Activated naive CD8-positive, alpha-beta T cell treated with anti-CD3 and anti-CD28 coated beads, Interleukin-2, amount 10 ng/mL, durations not matched to agents 7 days and 5 days (primary cell): ENCODE measurements at regions not wholly inside any gene's neighbourhood (a gene's known extent, or its start where the extent isn't known, plus 50 kb on each side); places are given as distances from the start of the nearest gene placed in this dataset.
"Not testable (repeated sequence)": the region's sequence is repeated elsewhere in the genome, so short reads cannot be mapped to it uniquely, and the experiment has no call there.

ENCODE experiments used
- ATAC-seq: fragments of 150-1000 bp; cut with Tn5 transposase; one replicate; pipeline ENCODE4 v1.10.0; 2021; ENCODE audit warnings: low read depth, moderate library complexity
- POLR2A ChIA-PET: fragments of 350-600 bp; sonication (Branson Sonifier 250); formaldehyde crosslinking; loops from one replicate; lab custom pipeline; 2021; ENCODE audit warnings: antibody characterized with exemption; lab: Charles Lee
- DNase-seq: peaks from one replicate; pipeline ENCODE4 v3.0.0; 2021
- H3K27ac Mint-ChIP-seq: one replicate; pipeline ENCODE4 v1.8.0; 2022; ENCODE audit warnings: mild to moderate bottlenecking, mixed read lengths
- H3K27me3 Mint-ChIP-seq: one replicate; pipeline ENCODE4 v1.8.0; 2022; ENCODE audit warnings: mild to moderate bottlenecking, moderate library complexity, mixed read lengths
- H3K36me3 Mint-ChIP-seq: one replicate; pipeline ENCODE4 v1.8.0; 2021; ENCODE audit warnings: mild to moderate bottlenecking, mixed read lengths
- H3K4me1 Mint-ChIP-seq: one replicate; pipeline ENCODE4 v1.8.0; 2021; ENCODE audit warnings: mixed read lengths
- H3K4me3 Mint-ChIP-seq: one replicate; pipeline ENCODE4 v1.8.0; 2022; ENCODE audit warnings: mild to moderate bottlenecking, moderate library complexity, mixed read lengths
- H3K9me3 Mint-ChIP-seq: one replicate; pipeline ENCODE4 v1.8.0; 2021; ENCODE audit warnings: mixed read lengths

- no peak overlapping the region for H3K4me3 Mint-ChIP-seq
Observed at GRCh38 chr4:33940281-33940680, 2304.0 kb downstream of the ARAP2 start.

GRCh38 chr4:33941854-33942253, 2302.5 kb downstream of the ARAP2 start:
- ATAC-seq (no peak), DNase-seq (no peak)
- H3K27me3 Mint-ChIP-seq: no peaks in the 10 kb centered on the region
- no peak overlapping the region for H3K4me3 Mint-ChIP-seq
- peaks cover 7% of the 10 kb centered on the region for H3K9me3 Mint-ChIP-seq
- POLR2A ChIA-PET: no interaction called here
- no peaks in the 10 kb centered on the region for H3K4me1 Mint-ChIP-seq
- no peak overlapping the region for H3K27ac Mint-ChIP-seq
- no peaks in the 10 kb centered on the region for H3K36me3 Mint-ChIP-seq

More at GRCh38 chr4:33940281-33940680, 2304.0 kb downstream of the ARAP2 start:
- ATAC-seq (no peak), DNase-seq (no peak)
- Mint-ChIP-seq H3K4me1 (no peaks in the 10 kb centered on the region), H3K36me3 (no peaks in the 10 kb centered on the region), H3K27ac (no peak overlapping the region), H3K9me3 (peaks cover 7% of the 10 kb centered on the region), H3K27me3 (no peaks in the 10 kb centered on the region)
- POLR2A ChIA-PET: no interaction called here

- H3K9me3 Mint-ChIP-seq: no peaks in the 10 kb centered on the region
Observed at GRCh38 chr4:33948921-33949320, 2295.4 kb downstream of the ARAP2 start.

GRCh38 chr4:33953848-33954247, 2290.5 kb downstream of the ARAP2 start:
- H3K36me3 Mint-ChIP-seq, H3K27me3 Mint-ChIP-seq: not testable (repeated sequence)

More at GRCh38 chr4:33948921-33949320, 2295.4 kb downstream of the ARAP2 start:
- H3K4me3 Mint-ChIP-seq: no peak overlapping the region
- POLR2A ChIA-PET: no interaction called here
- no peaks in the 10 kb centered on the region for H3K27me3 Mint-ChIP-seq
- ATAC-seq: no peak
- H3K36me3 Mint-ChIP-seq: no peaks in the 10 kb centered on the region
- H3K4me1 Mint-ChIP-seq: no peaks in the 10 kb centered on the region
- H3K27ac Mint-ChIP-seq: no peak overlapping the region
- no peak for DNase-seq

GRCh38 chr4:33954759-33955158, 2289.6 kb downstream of the ARAP2 start:
- H3K4me1 Mint-ChIP-seq: no peaks in the 10 kb centered on the region
- no peak for DNase-seq

More at GRCh38 chr4:33953848-33954247, 2290.5 kb downstream of the ARAP2 start:
- ATAC-seq, H3K9me3 Mint-ChIP-seq, POLR2A ChIA-PET, H3K4me1 Mint-ChIP-seq, H3K27ac Mint-ChIP-seq, DNase-seq, H3K4me3 Mint-ChIP-seq: not testable (repeated sequence)

GRCh38 chr4:33959519-33959918, 2284.8 kb downstream of the ARAP2 start:
- POLR2A ChIA-PET: no interaction called here
- ATAC-seq: no peak
- DNase-seq: no peak
- no peaks in the 10 kb centered on the region for H3K36me3 Mint-ChIP-seq
- no peak overlapping the region for H3K27ac Mint-ChIP-seq
- H3K4me1 Mint-ChIP-seq: no peaks in the 10 kb centered on the region
- peaks cover 10% of the 10 kb centered on the region for H3K9me3 Mint-ChIP-seq
- no peaks in the 10 kb centered on the region for H3K27me3 Mint-ChIP-seq
- no peak overlapping the region for H3K4me3 Mint-ChIP-seq

More at GRCh38 chr4:33954759-33955158, 2289.6 kb downstream of the ARAP2 start:
- Mint-ChIP-seq H3K27ac (no peak overlapping the region), H3K27me3 (no peaks in the 10 kb centered on the region), H3K4me3 (no peak overlapping the region), H3K36me3 (no peaks in the 10 kb centered on the region), H3K9me3 (peaks cover 8% of the 10 kb centered on the region)
- POLR2A ChIA-PET: no interaction called here
- no peak for ATAC-seq

- Mint-ChIP-seq H3K36me3 (no peaks in the 10 kb centered on the region), H3K9me3 (peaks cover 10% of the 10 kb centered on the region), H3K4me3 (no peak overlapping the region), H3K27me3 (no peaks in the 10 kb centered on the region), H3K27ac (no peak overlapping the region), H3K4me1 (no peaks in the 10 kb centered on the region)
- DNase-seq (no peak), ATAC-seq (no peak)
- POLR2A ChIA-PET: no interaction called here
Observed at GRCh38 chr4:33961761-33962160, 2282.6 kb downstream of the ARAP2 start.

GRCh38 chr4:33966808-33967207, 2277.5 kb downstream of the ARAP2 start:
- Mint-ChIP-seq H3K4me1 (no peaks in the 10 kb centered on the region), H3K36me3 (no peaks in the 10 kb centered on the region), H3K4me3 (no peak overlapping the region), H3K9me3 (peaks cover 6% of the 10 kb centered on the region), H3K27ac (no peak overlapping the region), H3K27me3 (no peaks in the 10 kb centered on the region)
- no peak for ATAC-seq
- no peak for DNase-seq
- POLR2A ChIA-PET: no interaction called here

- H3K4me3 Mint-ChIP-seq: no peak overlapping the region
- no peak for DNase-seq
- no peaks in the 10 kb centered on the region for H3K36me3 Mint-ChIP-seq
- POLR2A ChIA-PET: no interaction called here
- no peak for ATAC-seq
- no peak overlapping the region for H3K27ac Mint-ChIP-seq
- no peaks in the 10 kb centered on the region for H3K27me3 Mint-ChIP-seq
- peaks cover 5% of the 10 kb centered on the region for H3K9me3 Mint-ChIP-seq
- no peaks in the 10 kb centered on the region for H3K4me1 Mint-ChIP-seq
Observed at GRCh38 chr4:33974270-33974669, 2270.0 kb downstream of the ARAP2 start.

GRCh38 chr4:33975995-33976394, 2268.3 kb downstream of the ARAP2 start:
- Mint-ChIP-seq H3K9me3 (peaks cover 5% of the 10 kb centered on the region), H3K36me3 (no peaks in the 10 kb centered on the region), H3K4me3 (no peak overlapping the region), H3K27ac (no peak overlapping the region), H3K4me1 (no peaks in the 10 kb centered on the region), H3K27me3 (no peaks in the 10 kb centered on the region)
- POLR2A ChIA-PET: no interaction called here
- ATAC-seq (no peak), DNase-seq (no peak)

- H3K4me3 Mint-ChIP-seq, DNase-seq, H3K4me1 Mint-ChIP-seq, POLR2A ChIA-PET, H3K36me3 Mint-ChIP-seq, H3K27ac Mint-ChIP-seq, H3K9me3 Mint-ChIP-seq, H3K27me3 Mint-ChIP-seq, ATAC-seq: not testable (repeated sequence)
Observed at GRCh38 chr4:33979781-33980180, 2264.5 kb downstream of the ARAP2 start.

GRCh38 chr4:33980361-33980760, 2264.0 kb downstream of the ARAP2 start:
- POLR2A ChIA-PET: no interaction called here
- H3K4me1 Mint-ChIP-seq: no peaks in the 10 kb centered on the region
- no peak overlapping the region for H3K4me3 Mint-ChIP-seq
- H3K27ac Mint-ChIP-seq: no peak overlapping the region
- no peaks in the 10 kb centered on the region for H3K27me3 Mint-ChIP-seq
- H3K9me3 Mint-ChIP-seq: no peaks in the 10 kb centered on the region
- DNase-seq (no peak), ATAC-seq (no peak)
- no peaks in the 10 kb centered on the region for H3K36me3 Mint-ChIP-seq

GRCh38 chr4:33989820-33990443, 2254.4 kb downstream of the ARAP2 start:
- ATAC-seq: no peak
- Mint-ChIP-seq H3K27ac (no peak overlapping the region), H3K9me3 (no peaks in the 10 kb centered on the region), H3K4me3 (no peak overlapping the region), H3K4me1 (no peaks in the 10 kb centered on the region), H3K36me3 (no peaks in the 10 kb centered on the region), H3K27me3 (no peaks in the 10 kb centered on the region)
- no peak for DNase-seq
- POLR2A ChIA-PET: no interaction called here

- Mint-ChIP-seq H3K4me3 (no peak overlapping the region), H3K9me3 (peaks cover 1% of the 10 kb centered on the region), H3K27ac (no peak overlapping the region), H3K27me3 (no peaks in the 10 kb centered on the region), H3K4me1 (no peaks in the 10 kb centered on the region), H3K36me3 (no peaks in the 10 kb centered on the region)
- ATAC-seq (no peak), DNase-seq (no peak)
- POLR2A ChIA-PET: no interaction called here
Observed at GRCh38 chr4:33996075-33996718, 2248.1 kb downstream of the ARAP2 start.
